ENCODE measurements at regions not wholly inside any gene's neighbourhood (a gene's known extent, or its start where the extent isn't known, plus 50 kb on each side); places are given as distances from the start of the nearest gene placed in this dataset.

GRCh38 chr5:61626639-61627282, 294.7 kb downstream of the ZSWIM6 start:
- no peak for TF ChIP-seq POLR2AphosphoS5 (IDR thresholded peaks at IDR 0.05; ENCODE audit: low read depth, low read length)
- no peak for TF ChIP-seq SIN3A (IDR thresholded peaks at IDR 0.05; ENCODE audit: borderline replicate concordance, insufficient read depth, low read length)

- TF ChIP-seq SIN3A (IDR thresholded peaks at IDR 0.05; ENCODE audit: borderline replicate concordance, insufficient read depth, low read length): no peak
- no peak for TF ChIP-seq TAF1 (IDR thresholded peaks at IDR 0.05; ENCODE audit: borderline replicate concordance, insufficient read depth, low read length)
- TF ChIP-seq REST (IDR thresholded peaks at IDR 0.05; ENCODE audit: insufficient read depth in 1 of 2, low read depth in 2 of 2, low read length in 2 of 2): no peak
- no peak for TF ChIP-seq FOXP2 (optimal IDR thresholded peaks at IDR 0.05; ENCODE audit: borderline replicate concordance, extremely low read depth, extremely low read length, insufficient read depth)
- TF ChIP-seq POLR2AphosphoS5 (IDR thresholded peaks at IDR 0.05; ENCODE audit: low read depth, low read length): no peak
Observed at GRCh38 chr5:61627531-61627930, 295.5 kb downstream of the ZSWIM6 start.

GRCh38 chr5:61630908-61631307, 298.9 kb downstream of the ZSWIM6 start:
- TF ChIP-seq POLR2AphosphoS5 (IDR thresholded peaks at IDR 0.05; ENCODE audit: low read depth, low read length) (no peak), REST (IDR thresholded peaks at IDR 0.05; ENCODE audit: insufficient read depth in 1 of 2, low read depth in 2 of 2, low read length in 2 of 2) (no peak), TAF1 (IDR thresholded peaks at IDR 0.05; ENCODE audit: borderline replicate concordance, insufficient read depth, low read length) (no peak), SIN3A (IDR thresholded peaks at IDR 0.05; ENCODE audit: borderline replicate concordance, insufficient read depth, low read length) (no peak), FOXP2 (optimal IDR thresholded peaks at IDR 0.05; ENCODE audit: borderline replicate concordance, extremely low read depth, extremely low read length, insufficient read depth) (no peak)

- TF ChIP-seq SIN3A (IDR thresholded peaks at IDR 0.05; ENCODE audit: borderline replicate concordance, insufficient read depth, low read length) (no peak), TAF1 (IDR thresholded peaks at IDR 0.05; ENCODE audit: borderline replicate concordance, insufficient read depth, low read length) (no peak), FOXP2 (optimal IDR thresholded peaks at IDR 0.05; ENCODE audit: borderline replicate concordance, extremely low read depth, extremely low read length, insufficient read depth) (no peak), POLR2AphosphoS5 (IDR thresholded peaks at IDR 0.05; ENCODE audit: low read depth, low read length) (no peak), REST (IDR thresholded peaks at IDR 0.05; ENCODE audit: insufficient read depth in 1 of 2, low read depth in 2 of 2, low read length in 2 of 2) (no peak)
Observed at GRCh38 chr5:61631438-61631941, 299.4 kb downstream of the ZSWIM6 start.

GRCh38 chr5:61632064-61632463, 300.0 kb downstream of the ZSWIM6 start:
- TF ChIP-seq TAF1 (IDR thresholded peaks at IDR 0.05; ENCODE audit: borderline replicate concordance, insufficient read depth, low read length) (no peak), REST (IDR thresholded peaks at IDR 0.05; ENCODE audit: insufficient read depth in 1 of 2, low read depth in 2 of 2, low read length in 2 of 2) (no peak), POLR2AphosphoS5 (IDR thresholded peaks at IDR 0.05; ENCODE audit: low read depth, low read length) (no peak), FOXP2 (optimal IDR thresholded peaks at IDR 0.05; ENCODE audit: borderline replicate concordance, extremely low read depth, extremely low read length, insufficient read depth) (no peak), SIN3A (IDR thresholded peaks at IDR 0.05; ENCODE audit: borderline replicate concordance, insufficient read depth, low read length) (no peak)

Data from PFSK-1 (cell line).